HG02870 (cell line): ENCODE measurements at regions not wholly inside any gene's neighbourhood (a gene's known extent, or its start where the extent isn't known, plus 50 kb on each side); places are given as distances from the start of the nearest gene placed in this dataset.
"Not testable (repeated sequence)": the region's sequence is repeated elsewhere in the genome, so short reads cannot be mapped to it uniquely, and the experiment has no call there.

ENCODE experiments used
- ATAC-seq: cut with Tn5 transposase; IDR thresholded peaks from one replicate; pipeline ENCODE4 v1.9.1; 2021; ENCODE audit warnings: mild to moderate bottlenecking, moderate library complexity; ENCODE audit not compliant: unreplicated experiment

DNA sequence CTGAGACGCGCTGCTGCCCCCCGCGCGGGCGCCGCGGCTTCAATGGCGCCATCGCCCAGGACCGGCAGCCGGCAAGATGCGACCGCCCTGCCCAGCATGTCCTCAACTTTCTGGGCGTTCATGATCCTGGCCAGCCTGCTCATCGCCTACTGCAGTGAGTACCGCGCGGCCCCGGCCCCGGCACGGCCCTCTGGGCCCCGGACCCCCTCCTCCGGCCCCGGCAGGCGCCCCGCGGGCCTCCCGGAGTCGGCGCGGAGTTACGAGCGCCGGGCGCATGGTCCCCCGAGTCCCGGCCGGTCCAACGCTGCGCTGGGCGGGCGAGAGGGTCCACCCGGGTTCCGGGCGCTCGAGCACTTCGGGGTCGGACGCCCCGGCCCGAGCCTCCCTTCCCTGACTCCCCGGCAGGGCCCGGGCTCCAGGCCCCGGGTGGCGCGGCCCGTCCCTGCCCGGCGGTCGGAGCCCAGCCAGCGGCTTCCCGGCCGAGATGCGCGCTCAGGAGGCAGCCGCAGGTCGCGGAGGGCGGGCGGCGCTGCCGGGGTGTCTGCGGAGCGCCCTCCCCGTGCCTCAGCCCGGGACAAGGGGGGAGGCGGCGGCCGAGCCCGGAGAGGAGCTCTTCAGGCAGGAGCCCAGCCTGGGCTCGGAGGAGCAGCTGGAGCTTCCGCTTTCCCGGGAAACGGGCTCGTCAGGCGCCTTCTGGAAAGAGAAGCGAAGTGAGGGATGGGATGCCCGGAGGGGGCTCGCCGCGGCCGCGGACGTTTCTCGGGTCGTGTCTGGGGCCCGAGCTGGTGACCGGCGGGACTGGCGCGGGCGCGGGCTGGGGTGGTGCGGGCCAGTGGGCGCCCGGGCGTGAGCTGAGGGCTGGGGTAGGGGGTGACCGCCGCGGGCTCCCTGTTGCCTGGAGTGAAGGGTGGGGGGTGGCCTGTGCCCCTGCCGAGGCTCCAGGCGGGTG is 1337.8 kb downstream of the BRD1 start:
- no peak for ATAC-seq

DNA sequence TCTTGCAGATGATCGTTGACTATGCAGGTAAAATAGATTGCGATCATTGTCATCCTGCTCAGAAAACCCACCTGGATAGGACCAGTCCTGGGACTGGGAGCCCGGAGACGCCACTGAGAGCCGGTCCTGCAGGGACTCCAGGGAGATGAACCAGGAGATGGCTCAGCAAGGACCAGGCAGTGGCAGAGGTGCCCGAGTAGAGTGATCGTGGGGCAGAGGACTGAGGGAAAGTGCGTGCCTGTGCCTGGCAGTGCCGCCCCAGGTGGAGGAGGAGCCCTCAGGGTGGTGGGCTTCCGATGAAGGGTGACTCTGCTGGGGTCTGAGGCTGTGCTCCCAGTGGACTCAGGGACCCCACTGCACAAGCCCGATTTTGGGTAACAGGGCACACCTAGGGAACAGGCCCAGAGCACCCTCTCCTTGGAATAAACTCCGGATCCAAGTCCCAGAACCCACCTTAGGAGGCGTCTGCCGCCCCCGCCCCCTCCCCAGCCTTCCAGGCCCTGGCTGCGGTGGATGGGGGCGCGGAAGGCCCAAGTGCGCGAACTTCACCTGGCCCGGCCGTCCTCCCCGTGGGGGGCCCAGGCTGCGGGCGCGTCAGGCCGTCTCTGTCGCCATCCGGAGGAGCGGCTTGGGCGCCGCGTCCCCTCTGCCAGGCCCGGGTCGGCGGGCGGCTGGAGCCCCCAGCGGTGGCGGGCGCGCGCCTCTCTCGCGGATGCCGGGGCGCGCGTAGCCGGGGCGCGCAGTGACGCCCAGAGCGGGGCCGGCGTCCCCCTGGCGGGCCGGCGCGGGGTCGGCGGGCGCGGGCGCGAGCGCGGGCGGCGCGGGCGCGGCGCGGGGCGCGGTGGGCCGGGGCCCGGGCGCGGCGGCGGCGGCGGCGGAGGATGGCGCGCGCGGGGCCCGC is 1338.8 kb downstream of the BRD1 start:
- no peak for ATAC-seq

DNA sequence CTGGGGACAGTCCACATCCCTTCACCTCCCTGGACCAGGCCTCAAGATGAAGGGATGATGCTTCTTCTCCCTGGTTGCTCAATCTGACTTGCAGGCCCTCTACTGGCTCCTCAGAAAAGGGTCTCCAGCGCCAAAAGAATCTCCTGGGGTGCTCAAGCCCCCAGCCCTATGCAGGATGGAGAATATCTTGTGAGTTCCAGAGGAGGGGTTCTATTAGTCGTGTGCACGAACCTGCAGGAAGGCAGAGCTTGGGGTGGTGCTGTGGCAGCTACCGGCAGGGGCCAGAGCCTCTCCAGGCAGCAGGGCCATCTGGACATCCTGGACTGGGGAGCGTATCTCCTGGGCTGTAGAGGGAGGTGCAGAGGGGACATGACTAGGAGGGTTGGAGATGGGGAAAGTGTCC is 1339.5 kb downstream of the BRD1 start:
- ATAC-seq: no peak

DNA sequence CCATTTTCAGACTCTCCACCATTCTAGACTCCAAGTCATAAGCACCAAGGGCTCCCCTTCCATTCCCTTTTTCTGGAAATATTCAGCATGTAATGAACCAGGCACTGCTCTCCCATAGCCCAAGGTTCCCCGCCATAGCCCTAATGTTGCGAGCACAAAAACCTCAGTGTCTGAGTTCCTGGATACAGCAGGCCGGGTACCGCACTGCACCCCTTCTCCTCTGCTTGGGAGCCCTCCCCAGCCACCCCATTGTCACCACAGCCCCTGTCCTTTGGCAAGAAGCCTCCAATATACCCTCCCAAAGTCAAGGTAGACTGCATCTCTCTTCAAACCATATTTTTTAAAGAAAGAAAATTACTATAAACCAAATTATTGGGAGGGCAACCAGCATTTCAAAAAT is 1341.1 kb downstream of the BRD1 start:
- ATAC-seq: no peak

DNA sequence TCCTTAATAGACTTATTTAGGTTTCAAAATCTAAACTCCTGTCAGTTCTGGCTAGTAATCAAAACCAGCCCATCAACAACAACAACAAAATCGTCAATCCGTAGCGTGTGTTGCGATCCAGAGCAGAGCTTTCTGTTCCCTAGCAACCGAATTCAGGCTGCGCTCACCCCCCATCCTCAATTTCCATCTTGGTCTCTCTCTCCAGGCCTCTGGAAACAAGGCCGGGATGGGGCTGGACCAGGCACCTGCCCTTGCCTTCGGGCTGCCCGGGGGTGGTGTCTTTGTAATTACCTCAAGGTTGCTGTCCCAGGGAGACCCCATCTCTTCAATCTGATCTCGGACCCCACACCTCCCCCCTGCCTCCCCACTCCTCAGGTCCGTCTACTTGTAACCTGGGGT is 1341.5 kb downstream of the BRD1 start:
- ATAC-seq: no peak

DNA sequence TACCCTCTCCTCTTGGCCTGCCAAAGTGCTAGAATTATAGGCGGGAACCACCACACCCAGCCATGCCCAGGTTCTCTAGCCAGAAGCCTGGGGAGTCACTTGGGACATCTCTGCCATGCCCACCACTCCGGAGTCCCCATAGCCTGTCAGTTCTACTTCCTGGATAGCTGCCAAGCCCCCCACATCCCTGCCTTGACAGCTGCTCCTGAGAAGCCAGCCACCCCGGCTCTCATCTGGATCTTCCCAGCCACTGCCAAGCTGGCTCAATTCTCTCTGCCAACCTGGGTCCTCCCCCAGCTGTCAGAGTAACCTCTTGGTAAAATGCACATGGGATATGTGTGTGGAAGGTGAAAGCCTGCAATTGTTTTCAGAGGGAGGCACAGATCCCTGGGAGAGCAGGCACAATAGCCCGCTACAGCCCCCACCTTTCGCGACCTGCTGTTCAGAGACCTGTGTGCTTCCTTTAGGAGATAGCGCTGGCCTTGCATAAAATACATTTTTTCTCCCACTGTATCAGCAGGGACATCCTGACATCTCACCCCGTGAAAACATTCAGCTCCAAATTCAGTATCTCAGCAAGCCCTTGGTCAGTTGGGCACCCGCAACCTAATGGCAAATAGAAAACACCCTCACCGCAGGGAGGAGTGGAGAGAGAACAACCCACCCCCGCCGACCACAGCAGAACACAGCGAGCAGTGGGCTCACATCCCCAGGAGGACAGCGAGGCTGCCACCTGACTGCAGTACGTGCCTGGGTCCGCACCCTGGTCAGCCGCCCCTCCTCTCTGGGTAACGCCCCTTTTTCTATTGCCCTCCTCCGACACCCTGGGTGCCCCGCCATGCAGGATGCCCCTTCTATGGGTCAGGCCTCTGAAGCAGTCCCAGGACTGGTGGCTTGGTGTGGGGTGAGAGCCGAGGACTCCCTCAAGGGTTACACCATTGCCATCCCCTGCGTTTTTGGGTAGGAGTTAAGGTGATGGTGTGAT is 1342.2 kb downstream of the BRD1 start:
- ATAC-seq: no peak

DNA sequence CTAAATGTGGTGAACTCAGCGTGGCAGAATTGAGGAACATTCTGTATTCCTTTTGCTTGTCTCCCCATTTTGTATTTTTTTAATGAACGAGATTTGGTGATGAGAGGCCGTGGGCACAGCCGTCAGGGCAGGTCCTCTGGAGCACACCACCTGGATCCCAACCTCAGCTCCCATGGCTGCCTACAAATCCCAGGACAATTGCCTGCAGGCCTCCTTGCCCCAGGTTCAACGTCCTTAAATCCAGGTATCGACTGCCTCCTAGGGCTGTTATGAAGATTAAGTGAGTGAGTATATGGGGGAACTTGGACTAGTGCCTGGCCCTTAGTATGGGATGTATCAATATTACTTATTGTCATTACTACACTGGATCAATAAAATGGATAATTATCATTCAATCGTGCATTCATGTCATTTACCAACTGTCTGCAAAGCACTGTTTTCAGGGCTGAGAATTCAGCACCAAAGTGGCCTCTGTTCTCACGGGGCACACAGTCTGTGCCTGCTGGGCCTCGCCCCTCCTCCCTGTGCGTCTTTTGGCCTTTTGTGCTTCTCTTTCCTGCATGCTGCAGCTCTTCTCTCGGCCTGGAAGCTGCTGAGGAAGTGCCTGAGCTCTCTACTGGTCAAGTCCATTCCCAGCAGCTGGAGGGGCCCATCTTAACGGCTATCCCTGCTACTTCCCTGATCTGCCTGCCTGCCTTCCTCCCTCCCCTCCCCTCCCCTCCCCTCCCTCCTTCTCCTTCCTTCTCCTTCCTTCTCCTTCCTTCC is 1343.7 kb downstream of the BRD1 start:
- no peak for ATAC-seq

DNA sequence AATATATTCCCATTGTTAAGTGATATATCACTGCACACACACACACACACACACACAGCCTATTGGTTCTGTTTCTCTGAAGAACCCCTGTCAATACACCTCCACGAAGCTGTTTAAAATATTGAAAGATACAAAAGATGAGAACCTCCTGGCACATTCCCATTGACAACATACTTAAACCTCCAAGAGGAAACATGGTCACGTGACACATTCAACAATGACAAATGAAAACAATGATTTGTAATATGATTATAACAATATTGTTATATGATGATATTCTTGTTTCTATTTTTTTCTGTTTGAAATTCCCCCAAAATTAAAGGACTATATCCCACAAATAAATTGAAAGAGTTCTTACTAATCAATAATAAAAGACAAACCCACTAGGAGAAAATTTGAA is 1344.9 kb downstream of the BRD1 start:
- ATAC-seq: no peak

- ATAC-seq: not testable (repeated sequence)
Observed at GRCh38 chr22:48482198-48482597, 1345.5 kb downstream of the BRD1 start.

GRCh38 chr22:48481748-48482147 is 1345.9 kb downstream of the BRD1 start:
- no peak for ATAC-seq

DNA sequence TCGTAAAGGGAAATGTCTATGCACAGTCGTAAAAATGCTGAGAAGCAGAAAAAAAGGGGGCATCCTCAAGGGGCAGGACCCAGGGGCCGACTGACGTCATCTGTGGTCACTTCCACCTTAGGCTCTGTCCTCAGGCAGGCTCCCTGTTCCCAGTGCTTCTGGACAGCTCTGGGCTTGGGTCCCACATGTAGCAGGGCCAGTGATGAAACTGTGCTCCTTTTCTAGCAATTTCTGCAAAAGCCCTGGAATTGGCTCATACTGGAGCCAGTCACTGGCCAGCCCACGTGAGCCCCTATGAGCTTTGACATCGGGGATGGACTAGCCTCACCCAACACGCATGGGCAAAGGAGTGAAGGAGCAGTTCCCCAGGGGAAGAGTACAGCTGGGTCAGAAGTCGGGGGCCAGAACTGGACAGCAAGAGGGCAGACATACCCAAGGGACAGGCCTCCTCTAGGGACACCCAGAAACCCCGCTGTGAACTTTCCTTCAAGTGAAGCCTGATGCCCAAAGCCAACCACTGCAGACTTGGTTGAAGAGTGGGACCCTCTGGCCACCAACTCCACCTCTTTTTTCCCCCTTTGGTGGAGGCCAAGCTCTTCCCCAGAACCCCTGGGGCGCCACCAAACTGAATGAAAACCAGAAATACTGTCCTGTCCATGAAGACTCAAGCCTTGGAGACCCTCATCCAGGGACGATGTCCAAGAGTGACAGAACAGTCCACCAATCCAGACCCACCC is 1349.0 kb downstream of the BRD1 start:
- no peak for ATAC-seq

GRCh38 chr22:48478124-48478523 is 1349.5 kb downstream of the BRD1 start:
- no peak for ATAC-seq

DNA sequence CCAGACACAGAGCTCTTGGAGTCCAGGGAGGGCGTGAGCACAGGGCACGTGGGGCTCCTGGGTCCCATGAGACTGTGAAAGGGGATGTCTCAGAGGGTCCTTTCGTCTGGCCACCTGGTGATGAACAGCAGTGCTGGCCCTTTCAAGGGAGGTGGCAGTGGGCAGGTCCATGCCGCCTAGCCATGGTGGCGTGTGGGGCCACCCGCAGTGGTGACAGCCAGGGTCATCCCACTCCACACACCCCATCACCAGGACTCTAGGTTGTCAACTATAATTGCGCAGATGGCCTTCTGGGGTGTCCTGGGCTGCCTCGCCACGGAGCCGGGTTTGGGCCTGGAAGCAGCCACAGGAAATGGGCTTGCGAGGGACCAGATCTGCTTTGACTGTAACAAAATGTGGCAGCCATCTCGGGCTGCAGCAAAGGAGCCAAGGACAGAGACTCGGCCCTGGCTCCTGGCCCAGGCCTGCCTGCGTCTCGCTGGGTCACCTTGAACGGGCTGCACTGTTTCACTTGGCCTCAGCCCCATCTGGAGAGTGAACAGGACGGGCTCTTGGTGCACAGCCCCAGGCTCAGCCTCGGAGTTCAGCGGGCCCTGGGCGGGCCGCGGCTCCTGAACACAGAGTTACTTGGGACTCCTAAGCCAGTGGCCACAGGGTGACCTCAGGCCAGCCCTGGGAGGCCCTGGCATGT is 1350.5 kb downstream of the BRD1 start:
- ATAC-seq: no peak

DNA sequence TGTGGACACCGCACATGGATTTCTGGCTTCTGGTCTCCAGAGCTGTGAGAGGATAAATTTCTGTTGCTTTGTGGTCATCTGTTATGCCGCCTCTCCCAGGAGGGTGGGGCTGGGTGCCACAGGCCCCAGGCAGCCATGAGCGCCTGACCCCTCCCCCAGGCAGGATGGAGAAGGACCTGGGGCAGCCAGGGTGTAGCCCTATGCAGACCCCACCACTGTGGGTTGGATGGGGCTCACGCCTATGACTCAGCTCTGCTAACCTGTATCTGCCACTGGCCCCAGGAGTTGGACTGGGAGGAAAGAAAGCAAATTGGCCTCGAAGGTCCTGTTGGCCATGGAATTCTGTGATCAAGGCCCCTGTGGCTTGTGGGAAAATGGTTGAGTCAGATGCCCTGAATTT is 1351.1 kb downstream of the BRD1 start:
- ATAC-seq: no peak

- ATAC-seq: no peak
Observed at GRCh38 chr22:48475661-48476345, 1351.9 kb downstream of the BRD1 start.

GRCh38 chr22:48474881-48475280 is 1352.8 kb downstream of the BRD1 start:
- ATAC-seq: no peak

GRCh38 chr22:48473202-48473601 is 1354.5 kb downstream of the BRD1 start:
- ATAC-seq: no peak

DNA sequence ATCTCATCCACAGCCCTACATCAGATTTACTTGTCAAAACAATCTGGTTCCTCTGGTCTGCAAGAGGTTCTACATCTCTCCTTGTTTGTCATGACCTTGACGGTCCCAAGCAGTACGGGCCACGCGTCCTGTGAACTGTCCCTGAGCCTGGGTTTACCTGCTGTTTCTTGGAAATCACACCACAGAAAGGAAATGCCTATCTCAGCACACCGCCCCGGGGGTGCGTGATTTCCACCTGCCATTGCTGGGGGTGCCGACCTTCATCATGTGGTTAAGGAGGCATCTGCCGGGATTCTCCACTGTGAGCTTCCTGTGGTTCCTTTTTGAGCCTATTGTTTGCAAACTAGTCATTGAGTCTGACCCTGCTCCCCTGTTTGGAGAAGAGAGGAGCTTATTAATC is 1363.4 kb downstream of the BRD1 start:
- no peak for ATAC-seq
